HEK293 (cell line): ENCODE measurements at regions not wholly inside any gene's neighbourhood (a gene's known extent, or its start where the extent isn't known, plus 50 kb on each side); places are given as distances from the start of the nearest gene placed in this dataset.

Experiments used
- ZNF501 ChIP-seq: fragments of 450-650 bp; formaldehyde crosslinking; IDR thresholded peaks from 2 replicates; pipeline ENCODE4 v1.5.1; 2016; ENCODE audit warnings: missing biosample characterization, missing genetic modification characterization
- ZNF707 ChIP-seq: fragments of 450-650 bp; formaldehyde crosslinking; IDR thresholded peaks from 2 replicates; pipeline ENCODE4 v1.5.1; 2016; ENCODE audit warnings: missing biosample characterization, missing genetic modification characterization
- TF ChIP-seq, protein P1 (sequence below): fragments of 450-650 bp; formaldehyde crosslinking; IDR thresholded peaks from 2 replicates; pipeline ENCODE4 v1.5.1; 2016; ENCODE audit warnings: missing biosample characterization, missing genetic modification characterization

DNA sequence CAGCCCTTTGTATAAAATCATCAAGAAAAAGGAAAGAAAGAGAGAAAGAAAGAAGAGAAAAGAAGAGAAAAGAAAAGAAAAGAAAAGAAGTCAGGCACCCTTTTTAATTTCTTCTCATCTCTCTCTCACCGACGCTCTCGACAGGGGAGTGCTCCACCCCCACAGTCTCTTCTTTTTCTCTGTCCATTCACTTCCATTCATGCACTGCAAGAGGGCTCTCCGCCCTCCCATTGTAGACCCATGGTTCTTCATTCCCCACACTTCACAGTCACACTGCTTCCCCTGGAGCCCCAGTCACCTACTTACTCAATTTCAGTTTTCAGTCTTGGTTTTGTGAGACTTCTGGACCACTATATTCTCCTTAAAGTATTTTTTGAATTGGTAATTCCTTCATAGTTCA is 254.7 kb downstream of the SOX2 start:
- no peak for TF ChIP-seq ZNF707 (tag by site-specific recombination)
- TF ChIP-seq ZNF501 (tag by site-specific recombination) = no peak
- TF ChIP-seq, protein P1, sequence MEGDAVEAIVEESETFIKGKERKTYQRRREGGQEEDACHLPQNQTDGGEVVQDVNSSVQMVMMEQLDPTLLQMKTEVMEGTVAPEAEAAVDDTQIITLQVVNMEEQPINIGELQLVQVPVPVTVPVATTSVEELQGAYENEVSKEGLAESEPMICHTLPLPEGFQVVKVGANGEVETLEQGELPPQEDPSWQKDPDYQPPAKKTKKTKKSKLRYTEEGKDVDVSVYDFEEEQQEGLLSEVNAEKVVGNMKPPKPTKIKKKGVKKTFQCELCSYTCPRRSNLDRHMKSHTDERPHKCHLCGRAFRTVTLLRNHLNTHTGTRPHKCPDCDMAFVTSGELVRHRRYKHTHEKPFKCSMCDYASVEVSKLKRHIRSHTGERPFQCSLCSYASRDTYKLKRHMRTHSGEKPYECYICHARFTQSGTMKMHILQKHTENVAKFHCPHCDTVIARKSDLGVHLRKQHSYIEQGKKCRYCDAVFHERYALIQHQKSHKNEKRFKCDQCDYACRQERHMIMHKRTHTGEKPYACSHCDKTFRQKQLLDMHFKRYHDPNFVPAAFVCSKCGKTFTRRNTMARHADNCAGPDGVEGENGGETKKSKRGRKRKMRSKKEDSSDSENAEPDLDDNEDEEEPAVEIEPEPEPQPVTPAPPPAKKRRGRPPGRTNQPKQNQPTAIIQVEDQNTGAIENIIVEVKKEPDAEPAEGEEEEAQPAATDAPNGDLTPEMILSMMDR = no peak
